SKM-1 treated with dmso at 0.1 percent for 144 hours (cell line): ENCODE measurements at regions not wholly inside any gene's neighbourhood (a gene's known extent, or its start where the extent isn't known, plus 50 kb on each side); places are given as distances from the start of the nearest gene placed in this dataset.
A peak's percentile ranks its signal among the peaks of the same experiment; 100 is the strongest.

ENCODE experiments used
- DNase-seq: peaks from one replicate; lab custom pipeline; 2025; ENCODE audit not compliant: unreplicated experiment; lab: John Stamatoyannopoulos, UW

GRCh38 chr5:159420940-159421339 lies 90.7 kb upstream of the IL12B start:
- no peak for DNase-seq

GRCh38 chr5:159422361-159422760 lies 92.1 kb upstream of the IL12B start:
- DNase-seq = no peak

- DNase-seq = no peak
Measured at GRCh38 chr5:159422910-159423309, 92.6 kb upstream of the IL12B start.

GRCh38 chr5:159424123-159424522 lies 93.8 kb upstream of the IL12B start:
- no peak for DNase-seq

GRCh38 chr5:159426694-159427093 lies 96.4 kb upstream of the IL12B start:
- no peak for DNase-seq

- no peak for DNase-seq
Measured at GRCh38 chr5:159427180-159428012, 97.1 kb upstream of the IL12B start.

- DNase-seq = no peak
Measured at GRCh38 chr5:159430361-159431012, 100.2 kb upstream of the IL12B start.

- DNase-seq = no peak
Measured at GRCh38 chr5:159435855-159436254, 105.6 kb upstream of the IL12B start.

GRCh38 chr5:159438092-159438491 lies 107.8 kb upstream of the IL12B start:
- no peak for DNase-seq

GRCh38 chr5:159439002-159439401 lies 108.7 kb upstream of the IL12B start:
- no peak for DNase-seq

- DNase-seq = no peak
Measured at GRCh38 chr5:159440235-159440634, 109.9 kb upstream of the IL12B start.

GRCh38 chr5:159440968-159441367 lies 110.7 kb upstream of the IL12B start:
- DNase-seq = no peak

GRCh38 chr5:159441441-159441840 lies 111.2 kb upstream of the IL12B start:
- peak; percentile 13 for DNase-seq

- no peak for DNase-seq
Measured at GRCh38 chr5:159442206-159442850, 112.0 kb upstream of the IL12B start.

- DNase-seq = peak; percentile 45
Measured at GRCh38 chr5:159444441-159445082, 114.3 kb upstream of the IL12B start.

- DNase-seq = no peak
Measured at GRCh38 chr5:159447116-159447515, 116.8 kb upstream of the IL12B start.

- DNase-seq = no peak
Measured at GRCh38 chr5:159448841-159449407, 118.6 kb upstream of the IL12B start.

- DNase-seq = no peak
Measured at GRCh38 chr5:159449925-159450324, 119.6 kb upstream of the IL12B start.

GRCh38 chr5:159450417-159450816 lies 120.1 kb upstream of the IL12B start:
- no peak for DNase-seq

GRCh38 chr5:159451197-159452052 lies 121.1 kb upstream of the IL12B start:
- no peak for DNase-seq
